ENCODE measurements at regions not wholly inside any gene's neighbourhood (a gene's known extent, or its start where the extent isn't known, plus 50 kb on each side); places are given as distances from the start of the nearest gene placed in this dataset.

DNA sequence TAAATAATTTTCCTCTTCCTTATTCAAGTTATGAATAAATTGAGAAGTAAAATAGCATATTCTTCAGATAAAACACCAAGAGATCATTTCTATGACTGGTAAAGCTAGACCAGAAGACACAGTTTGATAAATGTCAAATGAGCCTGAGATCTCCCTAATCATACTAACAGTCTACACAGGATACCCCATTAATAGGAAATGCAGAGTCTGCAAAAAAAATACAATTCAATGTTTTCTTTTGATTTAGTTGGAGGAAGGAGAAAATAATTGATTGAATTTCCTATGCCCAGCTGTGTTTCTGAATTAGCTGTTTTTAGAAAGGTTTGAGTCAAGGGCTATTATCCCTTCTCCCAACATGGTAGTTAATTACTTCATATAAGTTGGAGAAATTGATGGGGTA is 734.6 kb upstream of the SLITRK1 start:
- TF ChIP-seq, protein P1, sequence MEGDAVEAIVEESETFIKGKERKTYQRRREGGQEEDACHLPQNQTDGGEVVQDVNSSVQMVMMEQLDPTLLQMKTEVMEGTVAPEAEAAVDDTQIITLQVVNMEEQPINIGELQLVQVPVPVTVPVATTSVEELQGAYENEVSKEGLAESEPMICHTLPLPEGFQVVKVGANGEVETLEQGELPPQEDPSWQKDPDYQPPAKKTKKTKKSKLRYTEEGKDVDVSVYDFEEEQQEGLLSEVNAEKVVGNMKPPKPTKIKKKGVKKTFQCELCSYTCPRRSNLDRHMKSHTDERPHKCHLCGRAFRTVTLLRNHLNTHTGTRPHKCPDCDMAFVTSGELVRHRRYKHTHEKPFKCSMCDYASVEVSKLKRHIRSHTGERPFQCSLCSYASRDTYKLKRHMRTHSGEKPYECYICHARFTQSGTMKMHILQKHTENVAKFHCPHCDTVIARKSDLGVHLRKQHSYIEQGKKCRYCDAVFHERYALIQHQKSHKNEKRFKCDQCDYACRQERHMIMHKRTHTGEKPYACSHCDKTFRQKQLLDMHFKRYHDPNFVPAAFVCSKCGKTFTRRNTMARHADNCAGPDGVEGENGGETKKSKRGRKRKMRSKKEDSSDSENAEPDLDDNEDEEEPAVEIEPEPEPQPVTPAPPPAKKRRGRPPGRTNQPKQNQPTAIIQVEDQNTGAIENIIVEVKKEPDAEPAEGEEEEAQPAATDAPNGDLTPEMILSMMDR (IDR thresholded peaks at IDR 0.05 in 2 of 3, conservative IDR thresholded peaks at IDR 0.05 in 1 of 3; ENCODE audit: borderline replicate concordance in 1 of 3, insufficient read depth in 1 of 3, low read depth in 2 of 3, low read length in 2 of 3): no peak
- TF ChIP-seq, protein P2, sequence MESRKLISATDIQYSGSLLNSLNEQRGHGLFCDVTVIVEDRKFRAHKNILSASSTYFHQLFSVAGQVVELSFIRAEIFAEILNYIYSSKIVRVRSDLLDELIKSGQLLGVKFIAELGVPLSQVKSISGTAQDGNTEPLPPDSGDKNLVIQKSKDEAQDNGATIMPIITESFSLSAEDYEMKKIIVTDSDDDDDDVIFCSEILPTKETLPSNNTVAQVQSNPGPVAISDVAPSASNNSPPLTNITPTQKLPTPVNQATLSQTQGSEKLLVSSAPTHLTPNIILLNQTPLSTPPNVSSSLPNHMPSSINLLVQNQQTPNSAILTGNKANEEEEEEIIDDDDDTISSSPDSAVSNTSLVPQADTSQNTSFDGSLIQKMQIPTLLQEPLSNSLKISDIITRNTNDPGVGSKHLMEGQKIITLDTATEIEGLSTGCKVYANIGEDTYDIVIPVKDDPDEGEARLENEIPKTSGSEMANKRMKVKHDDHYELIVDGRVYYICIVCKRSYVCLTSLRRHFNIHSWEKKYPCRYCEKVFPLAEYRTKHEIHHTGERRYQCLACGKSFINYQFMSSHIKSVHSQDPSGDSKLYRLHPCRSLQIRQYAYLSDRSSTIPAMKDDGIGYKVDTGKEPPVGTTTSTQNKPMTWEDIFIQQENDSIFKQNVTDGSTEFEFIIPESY (IDR thresholded peaks at IDR 0.05; ENCODE audit: extremely low read depth, insufficient replicate concordance, low read length): no peak
- no peak for TF ChIP-seq POLR2A (IDR thresholded peaks at IDR 0.05; ENCODE audit: borderline replicate concordance, extremely low read depth, insufficient read depth, insufficient read length)
- no peak for TF ChIP-seq SIN3A (IDR thresholded peaks at IDR 0.05; ENCODE audit: low read depth)
- TF ChIP-seq, protein P3, sequence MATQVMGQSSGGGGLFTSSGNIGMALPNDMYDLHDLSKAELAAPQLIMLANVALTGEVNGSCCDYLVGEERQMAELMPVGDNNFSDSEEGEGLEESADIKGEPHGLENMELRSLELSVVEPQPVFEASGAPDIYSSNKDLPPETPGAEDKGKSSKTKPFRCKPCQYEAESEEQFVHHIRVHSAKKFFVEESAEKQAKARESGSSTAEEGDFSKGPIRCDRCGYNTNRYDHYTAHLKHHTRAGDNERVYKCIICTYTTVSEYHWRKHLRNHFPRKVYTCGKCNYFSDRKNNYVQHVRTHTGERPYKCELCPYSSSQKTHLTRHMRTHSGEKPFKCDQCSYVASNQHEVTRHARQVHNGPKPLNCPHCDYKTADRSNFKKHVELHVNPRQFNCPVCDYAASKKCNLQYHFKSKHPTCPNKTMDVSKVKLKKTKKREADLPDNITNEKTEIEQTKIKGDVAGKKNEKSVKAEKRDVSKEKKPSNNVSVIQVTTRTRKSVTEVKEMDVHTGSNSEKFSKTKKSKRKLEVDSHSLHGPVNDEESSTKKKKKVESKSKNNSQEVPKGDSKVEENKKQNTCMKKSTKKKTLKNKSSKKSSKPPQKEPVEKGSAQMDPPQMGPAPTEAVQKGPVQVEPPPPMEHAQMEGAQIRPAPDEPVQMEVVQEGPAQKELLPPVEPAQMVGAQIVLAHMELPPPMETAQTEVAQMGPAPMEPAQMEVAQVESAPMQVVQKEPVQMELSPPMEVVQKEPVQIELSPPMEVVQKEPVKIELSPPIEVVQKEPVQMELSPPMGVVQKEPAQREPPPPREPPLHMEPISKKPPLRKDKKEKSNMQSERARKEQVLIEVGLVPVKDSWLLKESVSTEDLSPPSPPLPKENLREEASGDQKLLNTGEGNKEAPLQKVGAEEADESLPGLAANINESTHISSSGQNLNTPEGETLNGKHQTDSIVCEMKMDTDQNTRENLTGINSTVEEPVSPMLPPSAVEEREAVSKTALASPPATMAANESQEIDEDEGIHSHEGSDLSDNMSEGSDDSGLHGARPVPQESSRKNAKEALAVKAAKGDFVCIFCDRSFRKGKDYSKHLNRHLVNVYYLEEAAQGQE (IDR thresholded peaks at IDR 0.05; ENCODE audit: low read depth): no peak
- TF ChIP-seq EZH2 (IDR thresholded peaks at IDR 0.05): no peak
- TF ChIP-seq MAX (IDR thresholded peaks at IDR 0.05): no peak
- TF ChIP-seq YY1 (IDR thresholded peaks at IDR 0.05; ENCODE audit: extremely low read depth, insufficient replicate concordance, low read depth, low read length): no peak
- TF ChIP-seq TCF7L2 (IDR thresholded peaks at IDR 0.05; ENCODE audit: borderline replicate concordance, extremely low read depth, insufficient read depth, insufficient read length): no peak
- no peak for TF ChIP-seq POLR2AphosphoS5 (IDR thresholded peaks at IDR 0.05; ENCODE audit: low read depth, low read length)
- no peak for TF ChIP-seq ZNF274 (IDR thresholded peaks at IDR 0.05; ENCODE audit: low read depth, low read length)
- TF ChIP-seq FOSL1 (IDR thresholded peaks at IDR 0.05; ENCODE audit: low read depth): no peak
- no peak for TF ChIP-seq EGR1 (IDR thresholded peaks at IDR 0.05; ENCODE audit: low read depth)
- TF ChIP-seq JUND (IDR thresholded peaks at IDR 0.05): no peak

All from HCT116 (cell line).